ENCODE measurements at regions not wholly inside any gene's neighbourhood (a gene's known extent, or its start where the extent isn't known, plus 50 kb on each side); places are given as distances from the start of the nearest gene placed in this dataset.

GRCh38 chr4:19278665-19279064 lies 973.0 kb upstream of the SLIT2 start:
- no peak for TF ChIP-seq POLR2A (IDR thresholded peaks at IDR 0.05; ENCODE audit: low read length)
- TF ChIP-seq GATA1 (IDR thresholded peaks at IDR 0.05; ENCODE audit: low read depth, low read length) = no peak

Data from erythroblast (primary cell).